ENCODE measurements at regions not wholly inside any gene's neighbourhood (a gene's known extent, or its start where the extent isn't known, plus 50 kb on each side); places are given as distances from the start of the nearest gene placed in this dataset.

GRCh38 chr12:118611770-118612169 lies 235.4 kb downstream of the SUDS3 start (continued):
- TF ChIP-seq CHD7 (IDR thresholded peaks at IDR 0.05; ENCODE audit: insufficient replicate concordance, low read length) (no peak), RBBP5 (IDR thresholded peaks at IDR 0.05; ENCODE audit: borderline replicate concordance, low read depth, low read length) (no peak), SIN3A (conservative IDR thresholded peaks at IDR 0.05 in 1 of 2, IDR thresholded peaks at IDR 0.05 in 1 of 2; ENCODE audit: low read depth in 1 of 2, low read length in 2 of 2) (no peak), PHF8 (conservative IDR thresholded peaks at IDR 0.05; ENCODE audit: low read depth, low read length) (no peak), CHD1 (IDR thresholded peaks at IDR 0.05; ENCODE audit: low read depth, low read length) (no peak)
